ENCODE measurements at regions not wholly inside any gene's neighbourhood (a gene's known extent, or its start where the extent isn't known, plus 50 kb on each side); places are given as distances from the start of the nearest gene placed in this dataset.

- no peaks in the 10 kb centered on the region for H3K9me3 ChIP-seq
- peaks cover 0 to 2% of the 10 kb centered on the region in 2 donors for H3K27me3 ChIP-seq
- no peak overlapping the region for H3K4me3 ChIP-seq
- TF ChIP-seq POLR2A (IDR thresholded peaks at IDR 0.05) (no peak), EP300 (IDR thresholded peaks at IDR 0.05) (no peak)
- TF ChIP-seq, protein P1, sequence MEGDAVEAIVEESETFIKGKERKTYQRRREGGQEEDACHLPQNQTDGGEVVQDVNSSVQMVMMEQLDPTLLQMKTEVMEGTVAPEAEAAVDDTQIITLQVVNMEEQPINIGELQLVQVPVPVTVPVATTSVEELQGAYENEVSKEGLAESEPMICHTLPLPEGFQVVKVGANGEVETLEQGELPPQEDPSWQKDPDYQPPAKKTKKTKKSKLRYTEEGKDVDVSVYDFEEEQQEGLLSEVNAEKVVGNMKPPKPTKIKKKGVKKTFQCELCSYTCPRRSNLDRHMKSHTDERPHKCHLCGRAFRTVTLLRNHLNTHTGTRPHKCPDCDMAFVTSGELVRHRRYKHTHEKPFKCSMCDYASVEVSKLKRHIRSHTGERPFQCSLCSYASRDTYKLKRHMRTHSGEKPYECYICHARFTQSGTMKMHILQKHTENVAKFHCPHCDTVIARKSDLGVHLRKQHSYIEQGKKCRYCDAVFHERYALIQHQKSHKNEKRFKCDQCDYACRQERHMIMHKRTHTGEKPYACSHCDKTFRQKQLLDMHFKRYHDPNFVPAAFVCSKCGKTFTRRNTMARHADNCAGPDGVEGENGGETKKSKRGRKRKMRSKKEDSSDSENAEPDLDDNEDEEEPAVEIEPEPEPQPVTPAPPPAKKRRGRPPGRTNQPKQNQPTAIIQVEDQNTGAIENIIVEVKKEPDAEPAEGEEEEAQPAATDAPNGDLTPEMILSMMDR (IDR thresholded peaks at IDR 0.05), result no peak
- no peaks in the 10 kb centered on the region for H3K36me3 ChIP-seq
- no peaks in the 10 kb centered on the region for H3K4me1 ChIP-seq
- no peak for DNase-seq (ENCODE audit: low spot score in 2 of 2)
- no peak overlapping the region for H3K27ac ChIP-seq
Measured at GRCh38 chr21:18191139-18191538, 53.5 kb upstream of the CHODL start.

GRCh38 chr21:18178509-18178908 is 66.1 kb upstream of the CHODL start:
- DNase-seq (ENCODE audit: low spot score in 2 of 2), result no peak
- no peak for TF ChIP-seq EP300 (IDR thresholded peaks at IDR 0.05)
- no peak for TF ChIP-seq POLR2A (IDR thresholded peaks at IDR 0.05)
- Histone ChIP-seq H3K4me3 (no peak overlapping the region), H3K27me3 (no peaks in the 10 kb centered on the region), H3K36me3 (no peaks in the 10 kb centered on the region), H3K27ac (no peak overlapping the region), H3K9me3 (no peaks in the 10 kb centered on the region), H3K4me1 (no peaks in the 10 kb centered on the region)

GRCh38 chr21:18174370-18174769 is 70.3 kb upstream of the CHODL start:
- DNase-seq (ENCODE audit: low spot score in 2 of 2), result no peak
- H3K4me1 ChIP-seq, result no peaks in the 10 kb centered on the region
- no peaks in the 10 kb centered on the region for H3K9me3 ChIP-seq
- TF ChIP-seq, protein P1 (IDR thresholded peaks at IDR 0.05), result no peak
- TF ChIP-seq EP300 (IDR thresholded peaks at IDR 0.05) (no peak), POLR2A (IDR thresholded peaks at IDR 0.05) (no peak)
- H3K36me3 ChIP-seq, result no peaks in the 10 kb centered on the region
- H3K27ac ChIP-seq, result no peak overlapping the region
- no peak overlapping the region for H3K4me3 ChIP-seq
- no peaks in the 10 kb centered on the region for H3K27me3 ChIP-seq

- no peaks in the 10 kb centered on the region for H3K36me3 ChIP-seq
- WGBS, 2 donors, result 88 to 94% methylated on average over 1 to 2 of the region's 2 CpGs
- no peak overlapping the region for H3K4me3 ChIP-seq
- H3K27me3 ChIP-seq, result no peaks in the 10 kb centered on the region
- no peak for DNase-seq (ENCODE audit: low spot score in 2 of 2)
- TF ChIP-seq, protein P1 (IDR thresholded peaks at IDR 0.05), result no peak
- no peak for TF ChIP-seq POLR2A (IDR thresholded peaks at IDR 0.05)
- no peak for TF ChIP-seq EP300 (IDR thresholded peaks at IDR 0.05)
- H3K4me1 ChIP-seq, result no peaks in the 10 kb centered on the region
- H3K27ac ChIP-seq, result no peak overlapping the region
- H3K9me3 ChIP-seq, result no peaks in the 10 kb centered on the region
Measured at GRCh38 chr21:18170829-18171228, 73.8 kb upstream of the CHODL start.

DNA sequence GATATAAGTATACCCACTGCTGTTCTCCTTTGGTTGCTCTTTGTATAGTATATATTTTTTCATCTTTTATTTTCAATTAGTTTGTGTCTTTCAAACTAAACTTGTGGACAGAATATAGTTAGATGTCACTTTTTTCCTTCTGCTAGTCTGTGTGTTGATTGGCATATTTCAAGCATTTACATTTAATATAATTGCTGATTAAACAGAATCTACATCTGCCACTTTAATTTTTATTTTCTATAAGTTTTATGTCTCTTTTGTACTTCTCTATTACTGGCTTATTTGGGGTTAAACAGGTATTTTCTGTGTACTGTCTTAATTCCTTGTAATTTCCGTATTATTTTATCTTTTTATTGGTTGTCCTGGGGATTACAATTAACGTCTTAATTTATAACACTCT is 74.4 kb upstream of the CHODL start:
- TF ChIP-seq POLR2A (IDR thresholded peaks at IDR 0.05) (no peak), EP300 (IDR thresholded peaks at IDR 0.05) (no peak)
- TF ChIP-seq, protein P1 (IDR thresholded peaks at IDR 0.05), result no peak
- no peaks in the 10 kb centered on the region for H3K36me3 ChIP-seq
- no peak for DNase-seq (ENCODE audit: low spot score in 2 of 2)
- no peak overlapping the region for H3K27ac ChIP-seq
- no peaks in the 10 kb centered on the region for H3K4me1 ChIP-seq
- 95 to 97% methylated on average over 2 of the region's 2 CpGs for WGBS, 2 donors
- H3K9me3 ChIP-seq, result no peaks in the 10 kb centered on the region
- no peak overlapping the region for H3K4me3 ChIP-seq
- H3K27me3 ChIP-seq, result no peaks in the 10 kb centered on the region

DNA sequence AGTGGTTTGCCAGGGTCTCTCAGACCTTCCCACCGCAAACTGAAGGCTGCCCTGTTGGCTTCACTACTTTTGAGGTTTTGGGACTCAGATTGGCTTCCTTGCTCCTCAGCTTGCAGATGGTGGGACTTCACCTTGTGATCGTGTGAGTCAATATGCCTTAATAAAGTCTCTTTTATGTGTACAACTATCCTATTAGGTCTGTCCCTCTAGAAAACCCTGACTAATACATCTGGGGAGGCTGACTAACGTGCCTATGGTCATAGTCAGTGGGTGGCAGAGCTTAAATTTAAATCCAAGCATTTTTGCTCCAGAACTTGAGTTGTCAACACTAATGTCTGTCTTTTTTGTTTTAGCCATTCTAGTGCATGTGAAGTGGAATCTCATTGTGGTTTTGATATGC is 76.5 kb upstream of the CHODL start:
- Histone ChIP-seq H3K27me3 (no peaks in the 10 kb centered on the region), H3K36me3 (no peaks in the 10 kb centered on the region), H3K27ac (no peak overlapping the region), H3K9me3 (no peaks in the 10 kb centered on the region), H3K4me1 (no peaks in the 10 kb centered on the region), H3K4me3 (no peak overlapping the region)
- no peak for DNase-seq (ENCODE audit: low spot score in 2 of 2)
- WGBS, 2 donors, result 83 to 84% methylated on average over 3 of the region's 3 CpGs
- TF ChIP-seq POLR2A (IDR thresholded peaks at IDR 0.05) (no peak), EP300 (IDR thresholded peaks at IDR 0.05) (no peak)
- TF ChIP-seq, protein P1 (IDR thresholded peaks at IDR 0.05), result no peak
